ENCODE measurements at regions not wholly inside any gene's neighbourhood (a gene's known extent, or its start where the extent isn't known, plus 50 kb on each side); places are given as distances from the start of the nearest gene placed in this dataset.
"Not testable (repeated sequence)": the region's sequence is repeated elsewhere in the genome, so short reads cannot be mapped to it uniquely, and the experiment has no call there.

DNA sequence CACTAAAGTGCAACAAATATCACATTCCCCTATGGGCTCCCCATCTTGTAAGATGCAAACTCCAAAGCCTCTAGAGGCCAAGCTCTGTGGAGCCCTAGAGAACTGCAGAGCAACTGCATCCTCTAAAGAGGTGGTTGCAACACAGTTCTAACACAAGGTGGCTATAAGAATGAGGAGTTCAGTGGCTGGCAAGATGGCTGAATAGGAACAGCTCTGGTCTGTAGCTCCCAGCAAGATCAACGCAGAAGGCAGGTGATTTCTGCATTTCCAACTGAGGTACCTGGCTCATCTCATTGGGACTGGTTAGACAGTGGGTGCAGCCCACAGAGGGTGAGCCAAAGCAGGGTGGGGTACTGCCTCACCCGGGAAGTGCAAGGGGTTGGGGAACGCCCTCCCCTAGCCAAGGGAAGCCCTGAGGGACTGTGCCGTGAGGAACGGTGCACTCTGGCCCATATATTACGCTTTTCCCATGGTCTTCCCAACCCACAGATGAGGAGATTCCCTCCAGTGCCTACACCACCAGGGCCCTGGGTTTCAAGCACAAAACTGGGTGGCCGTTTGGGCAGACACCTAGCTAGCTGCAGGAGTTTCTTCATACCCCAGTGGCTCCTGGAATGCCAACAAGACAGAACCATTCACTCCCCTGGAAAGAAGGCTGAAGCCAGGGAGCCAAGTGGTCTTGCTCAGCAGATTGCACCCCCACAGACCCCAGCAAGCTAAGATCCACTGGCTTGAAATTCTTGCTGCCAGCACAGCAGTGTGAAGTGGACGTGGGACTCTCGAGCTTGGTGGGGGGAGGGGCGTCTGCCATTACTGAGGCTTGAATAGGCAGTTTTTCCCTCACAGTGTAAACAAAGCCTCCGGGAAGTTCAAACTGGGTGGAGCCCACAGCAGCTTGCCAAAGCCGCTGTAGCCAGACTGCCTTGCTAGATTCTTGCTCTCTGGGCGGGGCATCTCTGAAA, 188.6 kb upstream of the EGLN3 start:
- DNase-seq; H3K36me3 Mint-ChIP-seq (ENCODE audit: low read depth); H3K4me1 Mint-ChIP-seq; CTCF ChIA-PET; intact Hi-C loops (cut with DNase I, micrococcal nuclease); H3K9me3 Mint-ChIP-seq (ENCODE audit: low read depth); H3K4me3 Mint-ChIP-seq; POLR2A ChIA-PET; H3K27ac Mint-ChIP-seq; H3K27me3 Mint-ChIP-seq; ATAC-seq: not testable (repeated sequence)

DNA sequence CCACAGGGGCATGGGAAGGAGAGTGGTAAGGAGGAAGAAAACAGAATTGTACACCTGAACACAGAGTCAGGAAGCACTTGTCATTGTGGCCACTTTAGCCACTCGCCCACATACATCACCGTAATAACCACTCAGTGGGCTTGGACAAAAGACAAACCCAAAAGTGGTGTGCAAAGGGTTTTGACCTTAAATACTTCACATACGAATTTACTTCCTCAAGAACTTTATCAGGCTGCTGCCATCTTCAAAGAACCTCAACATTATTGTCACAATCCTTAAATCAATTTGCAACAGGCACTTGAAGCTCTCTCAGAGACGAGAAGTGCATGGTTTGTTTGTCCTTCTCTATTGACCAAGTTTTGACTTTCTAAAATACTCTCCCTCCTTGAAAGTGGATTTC, 187.3 kb upstream of the EGLN3 start:
- H3K36me3 Mint-ChIP-seq (ENCODE audit: low read depth), result no peaks in the 10 kb centered on the region
- no peaks in the 10 kb centered on the region for H3K27me3 Mint-ChIP-seq
- intact Hi-C loops (cut with DNase I, micrococcal nuclease), result no loop called here
- ChIA-PET CTCF (no interaction called here), POLR2A (no interaction called here)
- no peak overlapping the region for H3K4me3 Mint-ChIP-seq
- no peak for ATAC-seq
- DNase-seq, result no peak
- H3K4me1 Mint-ChIP-seq, result no peaks in the 10 kb centered on the region
- H3K27ac Mint-ChIP-seq, result no peak overlapping the region
- peaks cover 9% of the 10 kb centered on the region for H3K9me3 Mint-ChIP-seq (ENCODE audit: low read depth)

DNA sequence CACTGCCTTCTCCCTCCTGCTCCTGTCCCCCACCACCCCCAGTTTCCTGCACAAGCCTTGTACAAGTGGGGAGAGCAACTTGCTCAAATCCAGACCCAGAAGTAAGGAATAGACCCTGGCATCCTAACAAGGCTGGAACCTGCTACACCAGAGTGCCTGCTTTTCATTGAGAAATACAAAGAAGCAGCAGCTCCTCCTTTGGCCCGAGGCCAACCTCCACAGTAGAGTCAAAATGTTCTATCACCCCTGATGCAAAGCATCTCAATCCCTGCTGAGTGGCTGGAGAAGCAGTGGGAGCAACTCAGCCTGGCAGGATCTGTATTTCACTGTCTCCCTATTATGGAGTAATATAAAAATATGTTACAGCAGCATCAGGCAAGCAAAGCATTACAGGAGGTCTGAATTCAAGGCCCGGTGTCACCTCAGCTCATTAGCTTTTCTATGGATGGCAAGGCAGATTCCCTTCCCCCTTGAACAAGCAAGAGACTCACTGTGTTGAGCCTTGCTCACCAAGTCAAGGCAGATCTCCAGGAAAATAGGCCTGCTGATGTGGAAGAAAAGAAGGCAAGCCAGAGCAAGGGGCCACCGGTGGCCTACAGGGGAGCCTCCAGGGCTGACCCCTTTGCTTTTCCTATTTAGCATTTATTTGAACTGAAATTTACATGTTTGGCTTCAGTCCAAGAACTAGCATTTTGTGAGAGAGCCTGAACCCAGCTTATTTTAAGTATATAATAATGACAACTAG, 186.3 kb upstream of the EGLN3 start:
- no peak for DNase-seq
- H3K4me1 Mint-ChIP-seq, result no peaks in the 10 kb centered on the region
- H3K9me3 Mint-ChIP-seq (ENCODE audit: low read depth), result peaks cover 2% of the 10 kb centered on the region
- intact Hi-C loops (cut with DNase I, micrococcal nuclease), result no loop called here
- H3K4me3 Mint-ChIP-seq, result no peak overlapping the region
- H3K27ac Mint-ChIP-seq, result no peak overlapping the region
- H3K27me3 Mint-ChIP-seq, result peaks cover 2% of the 10 kb centered on the region
- no peak for ATAC-seq
- CTCF ChIA-PET, result no interaction called here
- POLR2A ChIA-PET, result interaction anchor here (0.5 kb wide), 1 partner anchor 41 kb away, joined by 5 read pairs; no protein-coding TSS in a partner anchor
- H3K36me3 Mint-ChIP-seq (ENCODE audit: low read depth), result no peaks in the 10 kb centered on the region

DNA sequence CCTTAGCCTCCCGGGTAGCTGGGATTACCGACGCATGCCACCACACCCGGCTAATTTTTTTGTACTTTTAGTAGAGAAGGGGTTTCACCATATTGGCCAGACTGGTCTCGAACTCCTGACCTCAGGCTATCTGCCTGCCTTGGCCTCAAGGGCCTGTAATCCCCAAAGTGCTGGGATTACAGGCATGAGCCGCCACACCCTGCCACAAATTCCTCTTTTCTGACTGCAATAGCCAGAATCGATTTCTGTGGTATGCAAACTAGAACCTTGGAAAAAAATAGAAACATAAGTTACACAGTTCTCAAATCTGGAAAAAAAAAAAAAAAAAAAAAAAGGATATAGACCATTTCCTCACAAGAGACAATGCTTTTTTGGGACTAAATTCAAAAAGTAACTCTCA, 184.6 kb upstream of the EGLN3 start:
- intact Hi-C loops (cut with DNase I, micrococcal nuclease), result no loop called here
- DNase-seq, result no peak
- no peak overlapping the region for H3K27ac Mint-ChIP-seq
- H3K36me3 Mint-ChIP-seq (ENCODE audit: low read depth), result no peaks in the 10 kb centered on the region
- H3K4me3 Mint-ChIP-seq, result no peak overlapping the region
- CTCF ChIA-PET, result no interaction called here
- POLR2A ChIA-PET, result no interaction called here
- H3K27me3 Mint-ChIP-seq, result peaks cover 2% of the 10 kb centered on the region
- ATAC-seq, result no peak
- no peaks in the 10 kb centered on the region for H3K4me1 Mint-ChIP-seq
- no peaks in the 10 kb centered on the region for H3K9me3 Mint-ChIP-seq (ENCODE audit: low read depth)

DNA sequence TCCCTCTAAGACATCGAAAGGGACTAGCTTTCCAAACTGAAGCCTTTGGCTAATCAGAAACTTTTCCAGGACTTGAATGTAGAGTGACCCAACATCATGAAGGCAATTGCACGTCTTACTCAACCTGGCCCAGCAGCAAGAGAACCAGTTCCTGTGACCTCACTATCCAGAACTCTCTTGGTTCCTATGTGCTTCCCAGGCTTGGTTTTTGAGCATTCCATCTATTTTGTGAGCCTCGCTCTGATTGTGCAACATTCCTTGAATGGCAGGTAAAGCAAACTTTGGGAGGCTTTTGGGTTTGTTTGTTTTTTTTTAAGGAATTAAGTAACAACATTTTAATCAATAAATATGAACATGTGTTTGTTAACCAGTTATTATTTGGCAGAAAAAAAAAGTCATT, 183.6 kb upstream of the EGLN3 start:
- intact Hi-C loops (cut with DNase I, micrococcal nuclease), result no loop called here
- ATAC-seq (no peak), DNase-seq (no peak)
- H3K4me1 Mint-ChIP-seq, result no peaks in the 10 kb centered on the region
- ChIA-PET POLR2A (no interaction called here), CTCF (interaction anchor here (0.6 kb wide), 1 partner anchor 342 kb away, joined by 3 read pairs; no protein-coding TSS in a partner anchor)
- no peak overlapping the region for H3K27ac Mint-ChIP-seq
- H3K27me3 Mint-ChIP-seq, result peaks cover 2% of the 10 kb centered on the region
- H3K4me3 Mint-ChIP-seq, result no peak overlapping the region
- H3K9me3 Mint-ChIP-seq (ENCODE audit: low read depth), result no peaks in the 10 kb centered on the region
- H3K36me3 Mint-ChIP-seq (ENCODE audit: low read depth), result no peaks in the 10 kb centered on the region

DNA sequence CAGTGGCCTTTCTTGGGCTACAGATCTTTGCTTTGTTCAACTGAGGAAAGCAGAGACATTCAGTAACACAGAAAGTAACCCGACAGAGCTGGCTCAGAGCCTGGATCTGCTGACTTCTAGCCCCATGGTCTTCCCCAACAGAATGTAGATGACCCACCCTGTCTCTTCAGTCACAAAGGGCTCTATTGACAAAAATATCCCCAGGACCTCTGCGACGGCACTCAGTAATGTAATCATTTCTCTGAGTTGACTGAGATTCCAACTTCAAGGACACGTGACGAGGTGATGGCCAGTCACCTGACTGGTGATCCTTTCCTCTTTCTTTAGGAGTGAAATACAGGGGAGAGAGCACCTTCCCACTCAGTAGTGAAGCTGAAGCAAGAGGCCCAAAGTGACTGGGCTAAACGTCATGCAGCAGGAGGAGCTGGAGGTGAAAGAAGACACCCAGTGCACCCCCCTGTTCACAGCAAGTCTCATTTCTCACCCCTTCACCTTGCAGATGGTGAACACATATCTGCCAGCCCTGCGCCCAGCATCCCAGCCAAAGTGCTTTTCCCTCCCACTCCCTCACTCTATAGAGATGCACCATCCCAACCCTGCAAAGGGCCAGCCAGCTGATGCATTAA, 179.2 kb upstream of the EGLN3 start:
- intact Hi-C loops (cut with DNase I, micrococcal nuclease), result no loop called here
- POLR2A ChIA-PET, result no interaction called here
- Mint-ChIP-seq H3K4me3 (no peak overlapping the region), H3K36me3 (ENCODE audit: low read depth) (no peaks in the 10 kb centered on the region), H3K27me3 (peaks cover 4% of the 10 kb centered on the region), H3K27ac (no peak overlapping the region), H3K4me1 (no peaks in the 10 kb centered on the region), H3K9me3 (ENCODE audit: low read depth) (no peaks in the 10 kb centered on the region)
- CTCF ChIA-PET, result interaction anchor here (0.6 kb wide), 1 partner anchor 11 kb away, joined by 3 read pairs; no protein-coding TSS in a partner anchor
- DNase-seq (no peak), ATAC-seq (no peak)

DNA sequence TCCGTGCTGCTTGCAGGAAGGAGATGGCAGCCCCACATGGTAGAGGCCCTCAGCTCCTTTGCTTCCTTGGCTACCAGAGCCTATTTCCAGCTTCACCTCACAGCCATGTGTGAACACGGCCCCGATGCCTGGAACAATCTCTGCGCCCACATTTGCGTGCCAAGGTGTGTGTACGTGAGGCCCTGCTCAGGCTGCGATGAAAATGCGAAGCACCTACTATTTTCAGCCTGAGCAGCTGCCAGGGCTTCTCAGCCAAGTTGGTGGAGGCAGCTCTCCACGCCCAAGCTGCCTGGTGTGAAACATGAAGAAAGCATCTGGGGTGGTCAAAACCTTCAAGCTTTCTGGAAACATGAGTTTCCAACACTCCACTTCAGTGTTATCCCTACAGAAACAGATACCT, 177.8 kb upstream of the EGLN3 start:
- Mint-ChIP-seq H3K4me3 (no peak overlapping the region), H3K9me3 (ENCODE audit: low read depth) (no peaks in the 10 kb centered on the region), H3K27ac (no peak overlapping the region), H3K27me3 (peaks cover 4% of the 10 kb centered on the region), H3K4me1 (no peaks in the 10 kb centered on the region), H3K36me3 (ENCODE audit: low read depth) (no peaks in the 10 kb centered on the region)
- DNase-seq (no peak), ATAC-seq (no peak)
- ChIA-PET POLR2A (no interaction called here), CTCF (no interaction called here)
- intact Hi-C loops (cut with DNase I, micrococcal nuclease), result no loop called here

DNA sequence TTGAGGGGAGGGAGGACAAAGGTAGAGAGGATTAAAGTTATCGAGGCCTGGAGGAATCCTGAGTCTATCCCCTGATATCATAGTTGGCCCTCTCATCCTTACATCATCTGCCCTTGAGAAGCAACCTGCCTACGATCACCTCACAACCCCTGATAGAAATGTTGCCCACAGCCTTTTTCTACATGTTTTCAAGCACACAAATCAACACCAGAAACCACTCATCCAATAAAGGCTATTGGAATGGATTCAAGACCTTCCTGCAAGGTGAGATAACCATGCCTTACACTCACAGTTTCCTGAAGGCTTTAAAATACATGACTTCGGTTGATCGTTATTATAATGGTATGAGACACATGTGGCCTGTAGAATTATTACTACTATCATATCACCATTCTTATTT, 175.7 kb upstream of the EGLN3 start:
- CTCF ChIA-PET, result interaction anchor here (1.1 to 1.4 kb wide), 2 partner anchors 19 to 175 kb away, joined by 3 to 4 read pairs; no protein-coding TSS in a partner anchor
- DNase-seq, result no peak
- ATAC-seq, result no peak
- POLR2A ChIA-PET, result no interaction called here
- peaks cover 4% of the 10 kb centered on the region for H3K27me3 Mint-ChIP-seq
- H3K4me3 Mint-ChIP-seq, result no peak overlapping the region
- H3K9me3 Mint-ChIP-seq (ENCODE audit: low read depth), result no peaks in the 10 kb centered on the region
- intact Hi-C loops (cut with DNase I, micrococcal nuclease), result no loop called here
- no peaks in the 10 kb centered on the region for H3K4me1 Mint-ChIP-seq
- no peaks in the 10 kb centered on the region for H3K36me3 Mint-ChIP-seq (ENCODE audit: low read depth)
- no peak overlapping the region for H3K27ac Mint-ChIP-seq

DNA sequence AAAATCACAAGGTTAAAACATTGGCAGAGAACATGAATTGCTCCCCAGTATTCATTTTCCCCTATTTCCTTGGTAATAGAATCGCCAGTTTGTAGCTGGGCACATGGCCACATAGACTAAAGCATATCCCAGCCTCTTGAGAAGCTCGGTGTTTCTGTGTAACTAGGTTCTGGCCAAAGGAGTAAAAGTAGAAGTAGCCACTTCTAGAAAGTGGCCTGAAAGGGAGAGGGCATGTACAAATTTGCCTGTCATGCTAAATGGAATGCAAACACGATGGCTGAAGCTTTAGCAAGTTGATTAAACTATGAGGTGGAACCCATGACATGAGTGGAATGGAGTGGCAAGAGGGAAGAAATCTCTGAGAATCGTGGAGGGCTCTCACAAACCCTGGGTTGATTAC, 173.7 kb upstream of the EGLN3 start:
- Mint-ChIP-seq H3K4me3 (no peak overlapping the region), H3K9me3 (ENCODE audit: low read depth) (no peaks in the 10 kb centered on the region), H3K36me3 (ENCODE audit: low read depth) (no peaks in the 10 kb centered on the region), H3K27me3 (peaks cover 4% of the 10 kb centered on the region), H3K4me1 (peaks cover 8% of the 10 kb centered on the region), H3K27ac (no peak overlapping the region)
- intact Hi-C loops (cut with DNase I, micrococcal nuclease), result no loop called here
- DNase-seq (no peak), ATAC-seq (no peak)
- CTCF ChIA-PET, result no interaction called here
- POLR2A ChIA-PET, result interaction anchor here (0.5 kb wide), 1 partner anchor 1713 kb away, joined by 6 read pairs; no protein-coding TSS in a partner anchor

DNA sequence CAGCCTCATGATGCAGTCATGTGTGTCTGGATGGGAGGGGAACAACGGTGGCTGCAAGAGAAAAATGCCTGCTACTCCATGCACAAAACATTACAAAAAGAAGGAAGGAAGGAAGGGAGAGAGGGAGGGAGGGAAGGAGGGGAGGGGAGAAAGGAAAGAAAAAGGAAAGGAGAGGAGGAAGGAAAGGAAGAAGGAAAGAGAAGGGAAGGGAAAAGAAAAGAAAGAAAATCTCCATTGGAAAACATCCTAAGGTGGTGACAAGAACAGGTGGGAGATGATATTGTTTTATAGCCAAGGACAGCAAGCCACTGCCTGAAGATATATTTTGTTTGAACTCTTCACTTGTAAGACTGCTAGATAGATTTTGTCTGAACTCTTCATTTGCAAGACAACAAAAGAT, 171.8 kb upstream of the EGLN3 start:
- DNase-seq, result no peak
- Mint-ChIP-seq H3K9me3 (ENCODE audit: low read depth) (no peaks in the 10 kb centered on the region), H3K36me3 (ENCODE audit: low read depth) (no peaks in the 10 kb centered on the region), H3K27ac (no peak overlapping the region), H3K27me3 (peaks cover 4% of the 10 kb centered on the region), H3K4me1 (peaks cover 12% of the 10 kb centered on the region), H3K4me3 (no peak overlapping the region)
- ChIA-PET CTCF (no interaction called here), POLR2A (no interaction called here)
- intact Hi-C loops (cut with DNase I, micrococcal nuclease), result no loop called here
- no peak for ATAC-seq

DNA sequence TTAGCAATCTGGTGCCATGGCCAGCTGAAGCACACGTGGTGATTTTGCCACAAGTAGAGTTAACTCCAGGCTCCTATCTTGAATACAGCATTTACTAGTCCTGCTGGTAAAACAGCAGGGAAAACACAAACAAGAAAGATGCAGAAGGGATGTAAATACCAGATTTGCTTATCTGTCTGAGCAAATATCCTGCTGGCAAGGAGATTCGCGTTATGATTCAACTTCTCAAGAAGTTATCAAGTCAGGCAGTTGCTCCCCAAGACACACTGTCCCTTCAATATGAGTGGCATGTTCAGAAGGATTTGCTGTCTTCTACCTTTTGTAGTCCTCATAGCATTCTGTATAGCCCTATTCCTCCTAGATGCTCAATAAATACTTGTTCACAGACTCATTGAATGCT, 171.2 kb upstream of the EGLN3 start:
- DNase-seq, result no peak
- Mint-ChIP-seq H3K36me3 (ENCODE audit: low read depth) (no peaks in the 10 kb centered on the region), H3K4me3 (no peak overlapping the region), H3K4me1 (peaks cover 12% of the 10 kb centered on the region), H3K27ac (no peak overlapping the region), H3K9me3 (ENCODE audit: low read depth) (no peaks in the 10 kb centered on the region), H3K27me3 (peaks cover 4% of the 10 kb centered on the region)
- no peak for ATAC-seq
- ChIA-PET POLR2A (no interaction called here), CTCF (no interaction called here)
- intact Hi-C loops (cut with DNase I, micrococcal nuclease), result no loop called here

Data from activated CD4-positive, alpha-beta T cell treated with anti-CD3 and anti-CD28 coated beads for 36 hours (primary cell).